Effector memory CD8-positive, alpha-beta T cell (primary cell): ENCODE measurements at regions not wholly inside any gene's neighbourhood (a gene's known extent, or its start where the extent isn't known, plus 50 kb on each side); places are given as distances from the start of the nearest gene placed in this dataset.
"Not testable (repeated sequence)": the region's sequence is repeated elsewhere in the genome, so short reads cannot be mapped to it uniquely, and the experiment has no call there.

Source experiments
- ATAC-seq: fragments of 150-1000 bp; cut with Tn5 transposase; replicated peaks from 2 replicates; pipeline ENCODE4 v1.10.0; 2021; ENCODE audit warnings: mild to moderate bottlenecking, moderate library complexity
- DNase-seq, 3 experiments: peaks; one replicate each; pipeline ENCODE4 v3.0.0; 2021
- H3K27ac Mint-ChIP-seq, 2 donors: one replicate each; pipeline ENCODE4 v1.8.0; 2022; ENCODE audit warnings: mild to moderate bottlenecking in 2 of 2, mixed read lengths in 2 of 2, moderate library complexity in 2 of 2
- H3K27me3 Mint-ChIP-seq, 2 donors: one replicate each; pipeline ENCODE4 v1.8.0; 2022; ENCODE audit warnings: mixed read lengths in 2 of 2
- H3K36me3 Mint-ChIP-seq: one replicate; pipeline ENCODE4 v1.8.0; 2022; ENCODE audit warnings: mild to moderate bottlenecking, moderate library complexity, mixed read lengths; ENCODE audit not compliant: insufficient read depth
- H3K4me1 Mint-ChIP-seq, 2 donors: one replicate each; pipeline ENCODE4 v1.8.0; 2022; ENCODE audit warnings: low read depth in 2 of 2, mixed read lengths in 2 of 2
- H3K4me3 Mint-ChIP-seq, 2 donors: one replicate each; pipeline ENCODE4 v1.8.0; 2022; ENCODE audit warnings: mild to moderate bottlenecking in 2 of 2, mixed read lengths in 2 of 2, moderate library complexity in 2 of 2
- H3K9me3 Mint-ChIP-seq, 2 donors: one replicate each; pipeline ENCODE4 v1.8.0; 2022; ENCODE audit warnings: mixed read lengths in 2 of 2

- peaks cover 12 to 45% of the 10 kb centered on the region in 2 donors for H3K27me3 Mint-ChIP-seq
- H3K27ac Mint-ChIP-seq = no peak overlapping the region
- H3K36me3 Mint-ChIP-seq = no peaks in the 10 kb centered on the region
- no peak for ATAC-seq
- DNase-seq = no peak
- H3K9me3 Mint-ChIP-seq = no peaks in the 10 kb centered on the region
- H3K4me1 Mint-ChIP-seq = peaks cover 0 to 3% of the 10 kb centered on the region in 2 donors
- no peak overlapping the region for H3K4me3 Mint-ChIP-seq
These were observed 90.2 kb downstream of the TMEM215 start for GRCh38 chr9:32873553-32873952.

GRCh38 chr9:32875242-32875641 lies 91.9 kb downstream of the TMEM215 start:
- Mint-ChIP-seq H3K9me3 (no peaks in the 10 kb centered on the region), H3K27ac (no peak overlapping the region), H3K4me1 (peaks cover 0 to 3% of the 10 kb centered on the region in 2 donors), H3K4me3 (no peak overlapping the region), H3K27me3 (peaks cover 12 to 36% of the 10 kb centered on the region in 2 donors), H3K36me3 (no peaks in the 10 kb centered on the region)
- no peak for DNase-seq
- no peak for ATAC-seq

- Mint-ChIP-seq H3K9me3 (no peaks in the 10 kb centered on the region), H3K4me1 (peaks cover 0 to 3% of the 10 kb centered on the region in 2 donors), H3K27ac (no peak overlapping the region), H3K4me3 (no peak overlapping the region), H3K27me3 (peaks cover 12 to 33% of the 10 kb centered on the region in 2 donors), H3K36me3 (no peaks in the 10 kb centered on the region)
- ATAC-seq (no peak), DNase-seq (no peak)
These were observed 92.4 kb downstream of the TMEM215 start for GRCh38 chr9:32875748-32876147.

- Mint-ChIP-seq H3K9me3 (no peaks in the 10 kb centered on the region), H3K4me1 (peaks cover 0 to 3% of the 10 kb centered on the region in 2 donors)
- no peak for ATAC-seq
These were observed 93.8 kb downstream of the TMEM215 start for GRCh38 chr9:32877103-32877502.

GRCh38 chr9:32877639-32878217 lies 94.4 kb downstream of the TMEM215 start:
- Mint-ChIP-seq H3K27ac (no peak overlapping the region), H3K4me3 (no peak overlapping the region), H3K4me1 (peaks cover 0 to 3% of the 10 kb centered on the region in 2 donors), H3K36me3 (no peaks in the 10 kb centered on the region), H3K27me3 (peaks cover 12 to 33% of the 10 kb centered on the region in 2 donors), H3K9me3 (no peaks in the 10 kb centered on the region)
- ATAC-seq (no peak), DNase-seq (no peak)

More at GRCh38 chr9:32877103-32877502, 93.8 kb downstream of the TMEM215 start:
- H3K27me3 Mint-ChIP-seq = peaks cover 12 to 33% of the 10 kb centered on the region in 2 donors
- H3K4me3 Mint-ChIP-seq = no peak overlapping the region
- no peak for DNase-seq
- no peak overlapping the region for H3K27ac Mint-ChIP-seq
- no peaks in the 10 kb centered on the region for H3K36me3 Mint-ChIP-seq

- no peaks in the 10 kb centered on the region for H3K9me3 Mint-ChIP-seq
- ATAC-seq (no peak), DNase-seq (no peak)
- no peak overlapping the region for H3K4me3 Mint-ChIP-seq
- no peak overlapping the region for H3K27ac Mint-ChIP-seq
- H3K4me1 Mint-ChIP-seq = peaks cover 0 to 3% of the 10 kb centered on the region in 2 donors
- H3K27me3 Mint-ChIP-seq = peaks cover 5 to 29% of the 10 kb centered on the region in 2 donors
- H3K36me3 Mint-ChIP-seq = no peaks in the 10 kb centered on the region
These were observed 96.0 kb downstream of the TMEM215 start for GRCh38 chr9:32879335-32879734.

GRCh38 chr9:32881948-32882347 lies 98.6 kb downstream of the TMEM215 start:
- Mint-ChIP-seq H3K27ac (no peak overlapping the region), H3K4me3 (no peak overlapping the region), H3K9me3 (no peaks in the 10 kb centered on the region), H3K27me3 (peaks cover 2 to 11% of the 10 kb centered on the region in 2 donors), H3K4me1 (no peaks in the 10 kb centered on the region), H3K36me3 (peaks cover 2% of the 10 kb centered on the region)
- DNase-seq (no peak), ATAC-seq (no peak)

- H3K4me1 Mint-ChIP-seq = no peaks in the 10 kb centered on the region
- no peak for ATAC-seq
These were observed 99.4 kb downstream of the TMEM215 start for GRCh38 chr9:32882705-32883104.

GRCh38 chr9:32884482-32884881 lies 101.1 kb downstream of the TMEM215 start:
- Mint-ChIP-seq H3K36me3 (peaks cover 2% of the 10 kb centered on the region), H3K27me3 (peaks cover 4 to 8% of the 10 kb centered on the region in 2 donors), H3K4me1 (no peaks in the 10 kb centered on the region), H3K27ac (no peak overlapping the region), H3K9me3 (no peaks in the 10 kb centered on the region), H3K4me3 (no peak overlapping the region)
- DNase-seq (no peak), ATAC-seq (no peak)

More at GRCh38 chr9:32882705-32883104, 99.4 kb downstream of the TMEM215 start:
- Mint-ChIP-seq H3K36me3 (peaks cover 2% of the 10 kb centered on the region), H3K27ac (no peak overlapping the region), H3K9me3 (no peaks in the 10 kb centered on the region), H3K27me3 (peaks cover 0 to 6% of the 10 kb centered on the region in 2 donors), H3K4me3 (no peak overlapping the region)
- DNase-seq = no peak

- no peaks in the 10 kb centered on the region for H3K9me3 Mint-ChIP-seq
- ATAC-seq (no peak), DNase-seq (no peak)
- H3K27ac Mint-ChIP-seq = no peak overlapping the region
- peaks cover 2% of the 10 kb centered on the region for H3K36me3 Mint-ChIP-seq
- peaks cover 11 to 19% of the 10 kb centered on the region in 2 donors for H3K27me3 Mint-ChIP-seq
- no peak overlapping the region for H3K4me3 Mint-ChIP-seq
- H3K4me1 Mint-ChIP-seq = no peaks in the 10 kb centered on the region
These were observed 102.7 kb downstream of the TMEM215 start for GRCh38 chr9:32886021-32886420.

GRCh38 chr9:32894485-32894884 lies 106.9 kb downstream of the APTX start:
- H3K4me3 Mint-ChIP-seq, H3K4me1 Mint-ChIP-seq, ATAC-seq, H3K27ac Mint-ChIP-seq, H3K36me3 Mint-ChIP-seq, H3K9me3 Mint-ChIP-seq, DNase-seq: not testable (repeated sequence)
- peaks cover 23 to 28% of the 10 kb centered on the region in 2 donors for H3K27me3 Mint-ChIP-seq

GRCh38 chr9:32899181-32899580 lies 102.2 kb downstream of the APTX start:
- no peak overlapping the region for H3K4me3 Mint-ChIP-seq
- no peak overlapping the region for H3K27ac Mint-ChIP-seq
- ATAC-seq = no peak
- H3K4me1 Mint-ChIP-seq = no peaks in the 10 kb centered on the region
- no peaks in the 10 kb centered on the region for H3K36me3 Mint-ChIP-seq
- no peaks in the 10 kb centered on the region for H3K9me3 Mint-ChIP-seq
- DNase-seq = no peak
- H3K27me3 Mint-ChIP-seq = peaks cover 34 to 59% of the 10 kb centered on the region in 2 donors

GRCh38 chr9:32899761-32900160 lies 101.7 kb downstream of the APTX start:
- no peak for DNase-seq
- no peaks in the 10 kb centered on the region for H3K4me1 Mint-ChIP-seq
- no peak overlapping the region for H3K4me3 Mint-ChIP-seq
- H3K36me3 Mint-ChIP-seq = no peaks in the 10 kb centered on the region
- peaks cover 36 to 58% of the 10 kb centered on the region in 2 donors for H3K27me3 Mint-ChIP-seq
- no peak overlapping the region for H3K27ac Mint-ChIP-seq
- H3K9me3 Mint-ChIP-seq = no peaks in the 10 kb centered on the region
- ATAC-seq = no peak

GRCh38 chr9:32906213-32906612 lies 95.2 kb downstream of the APTX start:
- Mint-ChIP-seq H3K27ac (no peak overlapping the region), H3K36me3 (no peaks in the 10 kb centered on the region), H3K27me3 (peaks cover 48 to 63% of the 10 kb centered on the region in 2 donors), H3K4me1 (no peaks in the 10 kb centered on the region), H3K4me3 (no peak overlapping the region), H3K9me3 (no peaks in the 10 kb centered on the region)
- DNase-seq = no peak
- ATAC-seq = no peak
